IMR-90 (cell line): ENCODE measurements at regions not wholly inside any gene's neighbourhood (a gene's known extent, or its start where the extent isn't known, plus 50 kb on each side); places are given as distances from the start of the nearest gene placed in this dataset.

Experiments
- ATAC-seq: fragments of 200-7000 bp; cut with Tn5 transposase; 2 replicates; pipeline ENCODE4 v1.9.1; 2020; ENCODE audit warnings: low read depth, mild to moderate bottlenecking, moderate library complexity
- BruUV-seq: library from RNA; stranded (reverse); fragments of 400-500 nt; replicated peaks from 2 replicates; lab custom pipeline; 2021; lab: Mats Ljungman, UMichigan
- CTCF ChIA-PET: fragments of 300-600 bp; formaldehyde crosslinking; extraction: SDS; loops from one replicate; lab custom pipeline; 2021; ENCODE audit warnings: antibody characterized with exemption; lab: Yijun Ruan, JAX
- POLR2A ChIA-PET: fragments of 300-600 bp; sonication (Branson Sonifier 250); formaldehyde crosslinking; loops from one replicate; lab custom pipeline; 2022; ENCODE audit warnings: antibody characterized with exemption; ENCODE audit not compliant: unreplicated experiment; lab: Charles Lee
- DNase-seq: peaks from one replicate; pipeline ENCODE4 v3.0.0; 2013
- H2AFZ ChIP-seq: replicated peaks from 2 replicates; pipeline ENCODE3; 2013; ENCODE audit warnings: low read length, mild to moderate bottlenecking; ENCODE audit not compliant: poor library complexity
- H2AK5ac ChIP-seq: 2 replicates; pipeline ENCODE4 v1.6.1; 2013; ENCODE audit warnings: low read depth, low read length, inconsistent platforms
- H2AK9ac ChIP-seq: replicated peaks from 2 replicates; pipeline ENCODE3; 2013; ENCODE audit warnings: mild to moderate bottlenecking, low read depth, low read length, moderate library complexity; ENCODE audit not compliant: poor library complexity
- H2BK120ac ChIP-seq: 2 replicates; pipeline ENCODE4 v1.6.1; 2013; ENCODE audit warnings: low read depth, low read length, inconsistent platforms
- H2BK15ac ChIP-seq: 3 replicates; pipeline ENCODE4 v1.6.1; 2013; ENCODE audit warnings: low read depth, low read length, inconsistent platforms
- H2BK20ac ChIP-seq: 2 replicates; pipeline ENCODE4 v1.6.1; 2013; ENCODE audit warnings: low read depth, mild to moderate bottlenecking, inconsistent platforms, low read length, moderate library complexity
- H2BK5ac ChIP-seq: 2 replicates; pipeline ENCODE4 v1.6.1; 2013; ENCODE audit warnings: mild to moderate bottlenecking, low read depth, low read length, inconsistent platforms; ENCODE audit not compliant: poor library complexity, severe bottlenecking
- H3K14ac ChIP-seq: replicated peaks from 2 replicates; pipeline ENCODE4 v1.6.1; 2013; ENCODE audit warnings: low read depth, low read length, inconsistent platforms
- H3K18ac ChIP-seq: 2 replicates; pipeline ENCODE4 v1.6.1; 2013; ENCODE audit warnings: low read depth, low read length, control low read depth
- H3K23ac ChIP-seq: 2 replicates; pipeline ENCODE4 v1.6.1; 2013; ENCODE audit warnings: low read depth, low read length, inconsistent platforms
- H3K27ac ChIP-seq: 2 replicates; pipeline ENCODE4 v1.5.1; 2013; ENCODE audit warnings: mild to moderate bottlenecking, control low read depth, low read length; ENCODE audit not compliant: insufficient read depth
- H3K27me3 ChIP-seq: 2 replicates; pipeline ENCODE4 v1.6.1; 2013; ENCODE audit warnings: low read length; ENCODE audit not compliant: control insufficient read depth, insufficient read depth
- H3K36me3 ChIP-seq: 2 replicates; pipeline ENCODE4 v1.6.1; 2013; ENCODE audit warnings: low read length, mixed read lengths; ENCODE audit not compliant: control insufficient read depth, insufficient read depth
- H3K4ac ChIP-seq: 2 replicates; pipeline ENCODE4 v1.6.1; 2013; ENCODE audit warnings: low read depth, low read length, inconsistent platforms
- H3K4me1 ChIP-seq: 2 replicates; pipeline ENCODE4 v1.6.1; 2013; ENCODE audit warnings: low read length, mixed read lengths; ENCODE audit not compliant: control insufficient read depth, insufficient read depth
- H3K4me2 ChIP-seq: 2 replicates; pipeline ENCODE4 v1.6.1; 2013; ENCODE audit warnings: low read depth, mild to moderate bottlenecking, control low read depth, low read length, moderate library complexity
- H3K4me3 ChIP-seq: 2 replicates; pipeline ENCODE4 v1.5.1; 2013; ENCODE audit warnings: low read depth, mild to moderate bottlenecking, control low read depth, low read length, moderate library complexity; ENCODE audit not compliant: insufficient read depth
- H3K56ac ChIP-seq: 2 replicates; pipeline ENCODE4 v1.6.1; 2013; ENCODE audit warnings: low read length, inconsistent platforms; ENCODE audit not compliant: insufficient read depth; ENCODE audit errors: extremely low read depth
- H3K79me1 ChIP-seq, 2 experiments: 2 replicates each; pipeline ENCODE4 v1.6.1; 2013; ENCODE audit warnings: low read length in 2 of 2, inconsistent platforms in 1 of 2, low read depth in 1 of 2
- H3K9ac ChIP-seq: 2 replicates; pipeline ENCODE4 v1.6.1; 2013; ENCODE audit warnings: low read depth, low read length, control low read depth
- H3K9me1 ChIP-seq: 2 replicates; pipeline ENCODE4 v1.6.1; 2013; ENCODE audit warnings: low read length, inconsistent platforms; ENCODE audit not compliant: insufficient read depth
- H3K9me3 ChIP-seq: 2 replicates; pipeline ENCODE4 v1.6.1; 2013; ENCODE audit warnings: low read length; ENCODE audit not compliant: control insufficient read depth, insufficient read depth
- H4K20me1 ChIP-seq: 2 replicates; pipeline ENCODE4 v1.6.1; 2013; ENCODE audit warnings: low read length, inconsistent platforms; ENCODE audit not compliant: insufficient read depth
- H4K5ac ChIP-seq: 2 replicates; pipeline ENCODE4 v1.6.1; 2013; ENCODE audit warnings: mild to moderate bottlenecking, low read depth, low read length, control low read depth
- H4K8ac ChIP-seq, 2 experiments: 2 replicates each; pipeline ENCODE4 v1.6.1; 2013; ENCODE audit warnings: low read depth in 2 of 2, low read length in 2 of 2, control low read depth in 1 of 2, inconsistent platforms in 1 of 2
- H4K91ac ChIP-seq: 2 replicates; pipeline ENCODE4 v1.6.1; 2013; ENCODE audit warnings: low read depth, low read length, inconsistent platforms; ENCODE audit not compliant: insufficient read depth
- BHLHE40 ChIP-seq: fragments of 150-350 bp; IDR thresholded peaks from 2 replicates; pipeline ENCODE4 v1.6.1; 2016; ENCODE audit warnings: mild to moderate bottlenecking, low read depth, low read length
- CEBPB ChIP-seq: IDR thresholded peaks from 2 replicates; pipeline ENCODE4 v1.6.1; 2012; ENCODE audit warnings: low read depth, low read length, improper control_type of control experiment
- CHD1 ChIP-seq: IDR thresholded peaks from 2 replicates; pipeline ENCODE4 v1.6.1; 2012; ENCODE audit warnings: low read depth, low read length, improper control_type of control experiment
- FOS ChIP-seq: fragments of 150-350 bp; IDR thresholded peaks from 2 replicates; pipeline ENCODE4 v1.6.1; 2016; ENCODE audit warnings: low read depth, low read length
- MAFK ChIP-seq: IDR thresholded peaks from 2 replicates; pipeline ENCODE4 v1.6.1; 2012; ENCODE audit warnings: low read depth, low read length, improper control_type of control experiment
- MAZ ChIP-seq: IDR thresholded peaks from 2 replicates; pipeline ENCODE4 v1.6.1; 2012; ENCODE audit warnings: low read depth, mild to moderate bottlenecking, low read length, improper control_type of control experiment, moderate library complexity, borderline replicate concordance
- MXI1 ChIP-seq: IDR thresholded peaks from 2 replicates; pipeline ENCODE4 v1.6.1; 2012; ENCODE audit warnings: low read depth, mild to moderate bottlenecking, low read length, moderate library complexity, borderline replicate concordance
- NFE2L2 ChIP-seq: fragments of 150-350 bp; IDR thresholded peaks from 2 replicates; pipeline ENCODE4 v1.6.1; 2016; ENCODE audit warnings: low read depth, mild to moderate bottlenecking, low read length
- POLR2A ChIP-seq: IDR thresholded peaks from 2 replicates; pipeline ENCODE4 v1.6.1; 2012; ENCODE audit warnings: mild to moderate bottlenecking, low read depth, low read length
- RAD21 ChIP-seq: IDR thresholded peaks from 2 replicates; pipeline ENCODE4 v1.6.1; 2012; ENCODE audit warnings: low read length, improper control_type of control experiment
- RCOR1 ChIP-seq: IDR thresholded peaks from 2 replicates; pipeline ENCODE4 v1.6.1; 2012; ENCODE audit warnings: mild to moderate bottlenecking, low read length, improper control_type of control experiment; ENCODE audit not compliant: insufficient replicate concordance
- RFX5 ChIP-seq: IDR thresholded peaks from 2 replicates; pipeline ENCODE4 v1.8.0; 2012; ENCODE audit warnings: low read depth, mild to moderate bottlenecking, low read length, moderate library complexity
- SMC3 ChIP-seq: fragments of 150-350 bp; IDR thresholded peaks from 2 replicates; pipeline ENCODE4 v1.6.1; 2016; ENCODE audit warnings: low read depth, mild to moderate bottlenecking, antibody characterized with exemption, low read length, moderate library complexity
- WGBS, 2 experiments: methylation state at CpG; one replicate each; pipeline versions ENCODE4 v1.1.5 to v1.1.7; 2013; ENCODE audit warnings: missing lambda C conversion rate in 2 of 2; ENCODE audit not compliant: insufficient read length in 1 of 2; ENCODE audit errors: extremely low coverage in 2 of 2; 5-methylcytosine and 5-hydroxymethylcytosine counted together
- dilution Hi-C: fragments of 300-500 bp; cut with HindIII; formaldehyde crosslinking; loops from one replicate; pipeline ENCODE4 v1.14.3; 2018; ENCODE audit warnings: low sequenced_read_pairs; ENCODE audit not compliant: unreplicated experiment
- in situ Hi-C: fragments of 300-500 bp; cut with MboI; formaldehyde crosslinking; loops from 3 replicates; pipeline ENCODE4 v1.14.3; 2019; ENCODE audit warnings: low sequenced_read_pairs, inconsistent platforms, mixed read lengths
- intact Hi-C: fragments of 100-400 bp; cut with micrococcal nuclease; formaldehyde crosslinking; loops from 2 replicates; pipeline ENCODE4 v1.10.0; 2022
- TF ChIP-seq, protein P1 (sequence below): fragments of 150-350 bp; IDR thresholded peaks from 2 replicates; pipeline ENCODE4 v1.6.1; 2016; ENCODE audit warnings: low read depth, mild to moderate bottlenecking, low read length, moderate library complexity, borderline replicate concordance
- TF ChIP-seq, protein P2 (sequence below): conservative IDR thresholded peaks from 2 replicates; pipeline ENCODE4 v1.5.1; 2012; ENCODE audit warnings: mild to moderate bottlenecking, low read depth, low read length, improper control_type of control experiment

GRCh38 chr1:200317236-200317635 lies 92.6 kb downstream of the ZNF281 start (continued):
- peak; percentile 50 for TF ChIP-seq RCOR1

- peak overlapping the region; percentile 85 for H2BK5ac ChIP-seq
- peak overlapping the region; percentile 77 for H2BK20ac ChIP-seq
- H4K20me1 ChIP-seq, result no peaks in the 10 kb centered on the region
- intact Hi-C loops (loop anchor here (5.0 kb wide), 1 partner anchor 86 kb away; no protein-coding TSS in a partner anchor), dilution Hi-C loops (no loop called here), in situ Hi-C loops (no loop called here)
- no peaks in the 10 kb centered on the region for H3K36me3 ChIP-seq
- H3K27me3 ChIP-seq, result no peaks in the 10 kb centered on the region
- POLR2A ChIA-PET, result no interaction called here
- H3K79me1 ChIP-seq, result no peaks in the 10 kb centered on the region
- H2AK9ac ChIP-seq, result no peak overlapping the region
- peak overlapping the region; percentile 22; the same call in 1 of the 2 replicates for H3K23ac ChIP-seq
- 0 out of 2 replicates have a peak overlapping the region, but pooled peaks have one; percentile 33 for H3K56ac ChIP-seq
- no peak overlapping the region for H3K9ac ChIP-seq
- BruUV-seq, result no TSS peak
- peak overlapping the region; percentile 75 for H2BK15ac ChIP-seq
- H2AK5ac ChIP-seq, result peak overlapping the region; percentile 81
- H4K91ac ChIP-seq, result peak overlapping the region; percentile 89
- peak overlapping the region; percentile 56 to 66 for H4K8ac ChIP-seq
- peaks cover 16% of the 10 kb centered on the region for H3K4me1 ChIP-seq
- H3K4me2 ChIP-seq, result no peak overlapping the region
- H2BK120ac ChIP-seq, result peak overlapping the region; percentile 90
- CTCF ChIA-PET, result interaction anchor here (1.0 kb wide), 1 partner anchor 9 kb away, joined by 3 read pairs; no protein-coding TSS in a partner anchor
- TF ChIP-seq RFX5 (no peak), FOS (no peak), SMC3 (no peak), CEBPB (no peak), CHD1 (no peak), RCOR1 (no peak), RAD21 (no peak), NFE2L2 (no peak), MXI1 (no peak), MAFK (no peak), BHLHE40 (no peak), POLR2A (no peak), MAZ (no peak)
- TF ChIP-seq, protein P1, sequence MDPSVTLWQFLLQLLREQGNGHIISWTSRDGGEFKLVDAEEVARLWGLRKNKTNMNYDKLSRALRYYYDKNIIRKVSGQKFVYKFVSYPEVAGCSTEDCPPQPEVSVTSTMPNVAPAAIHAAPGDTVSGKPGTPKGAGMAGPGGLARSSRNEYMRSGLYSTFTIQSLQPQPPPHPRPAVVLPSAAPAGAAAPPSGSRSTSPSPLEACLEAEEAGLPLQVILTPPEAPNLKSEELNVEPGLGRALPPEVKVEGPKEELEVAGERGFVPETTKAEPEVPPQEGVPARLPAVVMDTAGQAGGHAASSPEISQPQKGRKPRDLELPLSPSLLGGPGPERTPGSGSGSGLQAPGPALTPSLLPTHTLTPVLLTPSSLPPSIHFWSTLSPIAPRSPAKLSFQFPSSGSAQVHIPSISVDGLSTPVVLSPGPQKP, result no peak
- TF ChIP-seq, protein P2, sequence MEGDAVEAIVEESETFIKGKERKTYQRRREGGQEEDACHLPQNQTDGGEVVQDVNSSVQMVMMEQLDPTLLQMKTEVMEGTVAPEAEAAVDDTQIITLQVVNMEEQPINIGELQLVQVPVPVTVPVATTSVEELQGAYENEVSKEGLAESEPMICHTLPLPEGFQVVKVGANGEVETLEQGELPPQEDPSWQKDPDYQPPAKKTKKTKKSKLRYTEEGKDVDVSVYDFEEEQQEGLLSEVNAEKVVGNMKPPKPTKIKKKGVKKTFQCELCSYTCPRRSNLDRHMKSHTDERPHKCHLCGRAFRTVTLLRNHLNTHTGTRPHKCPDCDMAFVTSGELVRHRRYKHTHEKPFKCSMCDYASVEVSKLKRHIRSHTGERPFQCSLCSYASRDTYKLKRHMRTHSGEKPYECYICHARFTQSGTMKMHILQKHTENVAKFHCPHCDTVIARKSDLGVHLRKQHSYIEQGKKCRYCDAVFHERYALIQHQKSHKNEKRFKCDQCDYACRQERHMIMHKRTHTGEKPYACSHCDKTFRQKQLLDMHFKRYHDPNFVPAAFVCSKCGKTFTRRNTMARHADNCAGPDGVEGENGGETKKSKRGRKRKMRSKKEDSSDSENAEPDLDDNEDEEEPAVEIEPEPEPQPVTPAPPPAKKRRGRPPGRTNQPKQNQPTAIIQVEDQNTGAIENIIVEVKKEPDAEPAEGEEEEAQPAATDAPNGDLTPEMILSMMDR, result no peak
- H4K5ac ChIP-seq, result peak overlapping the region; percentile 96; the same call in 1 of the 2 replicates
- H3K9me3 ChIP-seq, result no peaks in the 10 kb centered on the region
- H3K9me1 ChIP-seq, result peaks cover 7% of the 10 kb centered on the region; the same call in 1 of the 2 replicates
- ATAC-seq (no peak), DNase-seq (no peak)
- WGBS, 2 experiments, result 60% methylated on average over 4 of the region's 7 CpGs; no CpG with 5 or more reads in 1 of the 2 experiments
- peak overlapping the region; percentile 61 for H3K14ac ChIP-seq
- no peak overlapping the region for H2AFZ ChIP-seq
- no peak overlapping the region for H3K27ac ChIP-seq
- peak overlapping the region; percentile 97; the same call in 1 of the 2 replicates for H3K18ac ChIP-seq
- no peak overlapping the region for H3K4me3 ChIP-seq
- H3K4ac ChIP-seq, result peak overlapping the region; percentile 75
These were observed 93.6 kb downstream of the ZNF281 start for GRCh38 chr1:200316148-200316803.
